HG02870 (cell line): ENCODE measurements at regions not wholly inside any gene's neighbourhood (a gene's known extent, or its start where the extent isn't known, plus 50 kb on each side); places are given as distances from the start of the nearest gene placed in this dataset.

ENCODE experiments used
- ATAC-seq: cut with Tn5 transposase; IDR thresholded peaks from one replicate; pipeline ENCODE4 v1.9.1; 2021; ENCODE audit warnings: mild to moderate bottlenecking, moderate library complexity; ENCODE audit not compliant: unreplicated experiment

GRCh38 chr6:19637010-19637409 lies 200.2 kb upstream of the ID4 start:
- no peak for ATAC-seq

GRCh38 chr6:19638931-19639330 lies 198.2 kb upstream of the ID4 start:
- no peak for ATAC-seq

- no peak for ATAC-seq
These were observed 193.9 kb upstream of the ID4 start for GRCh38 chr6:19643287-19643686.

GRCh38 chr6:19643713-19644112 lies 193.5 kb upstream of the ID4 start:
- no peak for ATAC-seq

GRCh38 chr6:19655744-19656143 lies 181.4 kb upstream of the ID4 start:
- no peak for ATAC-seq

- no peak for ATAC-seq
These were observed 176.9 kb upstream of the ID4 start for GRCh38 chr6:19660123-19660910.

GRCh38 chr6:19662911-19663310 lies 174.3 kb upstream of the ID4 start:
- ATAC-seq, result no peak

- no peak for ATAC-seq
These were observed 173.7 kb upstream of the ID4 start for GRCh38 chr6:19663479-19663878.

GRCh38 chr6:19664050-19664449 lies 173.1 kb upstream of the ID4 start:
- no peak for ATAC-seq

- no peak for ATAC-seq
These were observed 172.1 kb upstream of the ID4 start for GRCh38 chr6:19664878-19665612.

GRCh38 chr6:19665613-19665909 lies 171.6 kb upstream of the ID4 start:
- ATAC-seq, result no peak

GRCh38 chr6:19668710-19669109 lies 168.5 kb upstream of the ID4 start:
- ATAC-seq, result no peak

- ATAC-seq, result no peak
These were observed 168.0 kb upstream of the ID4 start for GRCh38 chr6:19669206-19669605.

GRCh38 chr6:19682859-19683258 lies 154.3 kb upstream of the ID4 start:
- no peak for ATAC-seq

- ATAC-seq, result no peak
These were observed 146.7 kb upstream of the ID4 start for GRCh38 chr6:19690325-19691075.

- ATAC-seq, result no peak
These were observed 145.6 kb upstream of the ID4 start for GRCh38 chr6:19691465-19692167.

GRCh38 chr6:19692506-19693298 lies 144.5 kb upstream of the ID4 start:
- no peak for ATAC-seq

- no peak for ATAC-seq
These were observed 142.5 kb upstream of the ID4 start for GRCh38 chr6:19694697-19695096.

- no peak for ATAC-seq
These were observed 139.4 kb upstream of the ID4 start for GRCh38 chr6:19697744-19698290.

GRCh38 chr6:19699932-19700331 lies 137.2 kb upstream of the ID4 start:
- no peak for ATAC-seq
